HCT116 (cell line): ENCODE measurements at regions not wholly inside any gene's neighbourhood (a gene's known extent, or its start where the extent isn't known, plus 50 kb on each side); places are given as distances from the start of the nearest gene placed in this dataset.

Source experiments
- CBX3 ChIP-seq: IDR thresholded peaks from 2 replicates; pipeline ENCODE4 v1.6.1; 2012; ENCODE audit warnings: low read depth
- POLR2AphosphoS5 ChIP-seq: IDR thresholded peaks from 2 replicates; pipeline ENCODE4 v1.6.1; 2011; ENCODE audit warnings: mild to moderate bottlenecking, low read depth, low read length, moderate library complexity
- TCF7L2 ChIP-seq: IDR thresholded peaks from 2 replicates; pipeline ENCODE4 v1.7.0; 2011; ENCODE audit warnings: borderline replicate concordance, inconsistent platforms; ENCODE audit not compliant: insufficient read depth, insufficient read length; ENCODE audit errors: extremely low read depth
- ZFX ChIP-seq: fragments of 450-650 bp; IDR thresholded peaks from 2 replicates; pipeline ENCODE4 v1.6.1; 2017
- TF ChIP-seq, protein P1 (sequence below), 3 experiments: fragments of 200-600 bp in 1 of 3; sonication (generic) in 1 of 3; IDR thresholded peaks in 2 of 3; conservative IDR thresholded peaks in 1 of 3; 2 replicates each; pipeline ENCODE4 v1.5.1; 2012 to 2017; ENCODE audit warnings: low read depth in 2 of 3, low read length in 2 of 3, antibody characterized with exemption in 1 of 3, borderline replicate concordance in 1 of 3, control low read depth in 1 of 3, mild to moderate bottlenecking in 1 of 3, mixed read lengths in 1 of 3, mixed run types in 1 of 3, moderate library complexity in 1 of 3; ENCODE audit not compliant: insufficient read depth in 1 of 3
- TF ChIP-seq, protein P2 (sequence below): IDR thresholded peaks from 2 replicates; pipeline ENCODE4 v1.6.1; 2011; ENCODE audit warnings: mild to moderate bottlenecking, low read length, moderate library complexity; ENCODE audit not compliant: insufficient replicate concordance; ENCODE audit errors: extremely low read depth

DNA sequence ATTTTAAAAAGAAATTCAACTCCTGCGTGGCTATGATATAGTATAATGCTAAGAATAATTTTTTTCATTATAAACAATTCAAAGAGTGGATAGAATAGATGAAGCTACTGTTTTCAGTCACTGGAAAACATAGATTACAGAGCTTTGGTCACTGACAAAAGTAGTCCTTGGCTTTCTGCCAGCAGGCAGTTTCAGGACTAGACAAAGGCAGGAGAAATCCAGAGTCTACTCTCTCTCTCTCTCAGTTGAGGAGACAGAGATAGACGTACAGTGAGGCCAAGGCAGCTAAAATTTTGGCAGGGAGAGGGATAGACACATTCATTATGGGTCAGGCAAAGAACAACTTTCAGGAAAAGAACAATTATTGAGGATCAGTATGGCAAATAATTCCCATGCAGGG, 491.4 kb upstream of the CRIM1 start:
- TF ChIP-seq POLR2AphosphoS5 (no peak), ZFX (no peak), CBX3 (no peak), TCF7L2 (no peak)
- TF ChIP-seq, protein P1, sequence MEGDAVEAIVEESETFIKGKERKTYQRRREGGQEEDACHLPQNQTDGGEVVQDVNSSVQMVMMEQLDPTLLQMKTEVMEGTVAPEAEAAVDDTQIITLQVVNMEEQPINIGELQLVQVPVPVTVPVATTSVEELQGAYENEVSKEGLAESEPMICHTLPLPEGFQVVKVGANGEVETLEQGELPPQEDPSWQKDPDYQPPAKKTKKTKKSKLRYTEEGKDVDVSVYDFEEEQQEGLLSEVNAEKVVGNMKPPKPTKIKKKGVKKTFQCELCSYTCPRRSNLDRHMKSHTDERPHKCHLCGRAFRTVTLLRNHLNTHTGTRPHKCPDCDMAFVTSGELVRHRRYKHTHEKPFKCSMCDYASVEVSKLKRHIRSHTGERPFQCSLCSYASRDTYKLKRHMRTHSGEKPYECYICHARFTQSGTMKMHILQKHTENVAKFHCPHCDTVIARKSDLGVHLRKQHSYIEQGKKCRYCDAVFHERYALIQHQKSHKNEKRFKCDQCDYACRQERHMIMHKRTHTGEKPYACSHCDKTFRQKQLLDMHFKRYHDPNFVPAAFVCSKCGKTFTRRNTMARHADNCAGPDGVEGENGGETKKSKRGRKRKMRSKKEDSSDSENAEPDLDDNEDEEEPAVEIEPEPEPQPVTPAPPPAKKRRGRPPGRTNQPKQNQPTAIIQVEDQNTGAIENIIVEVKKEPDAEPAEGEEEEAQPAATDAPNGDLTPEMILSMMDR (IDR thresholded peaks at IDR 0.05 in 2 of 3, conservative IDR thresholded peaks at IDR 0.05 in 1 of 3; ENCODE audit: borderline replicate concordance in 1 of 3, insufficient read depth in 1 of 3, low read depth in 2 of 3, low read length in 2 of 3): no peak
- TF ChIP-seq, protein P2, sequence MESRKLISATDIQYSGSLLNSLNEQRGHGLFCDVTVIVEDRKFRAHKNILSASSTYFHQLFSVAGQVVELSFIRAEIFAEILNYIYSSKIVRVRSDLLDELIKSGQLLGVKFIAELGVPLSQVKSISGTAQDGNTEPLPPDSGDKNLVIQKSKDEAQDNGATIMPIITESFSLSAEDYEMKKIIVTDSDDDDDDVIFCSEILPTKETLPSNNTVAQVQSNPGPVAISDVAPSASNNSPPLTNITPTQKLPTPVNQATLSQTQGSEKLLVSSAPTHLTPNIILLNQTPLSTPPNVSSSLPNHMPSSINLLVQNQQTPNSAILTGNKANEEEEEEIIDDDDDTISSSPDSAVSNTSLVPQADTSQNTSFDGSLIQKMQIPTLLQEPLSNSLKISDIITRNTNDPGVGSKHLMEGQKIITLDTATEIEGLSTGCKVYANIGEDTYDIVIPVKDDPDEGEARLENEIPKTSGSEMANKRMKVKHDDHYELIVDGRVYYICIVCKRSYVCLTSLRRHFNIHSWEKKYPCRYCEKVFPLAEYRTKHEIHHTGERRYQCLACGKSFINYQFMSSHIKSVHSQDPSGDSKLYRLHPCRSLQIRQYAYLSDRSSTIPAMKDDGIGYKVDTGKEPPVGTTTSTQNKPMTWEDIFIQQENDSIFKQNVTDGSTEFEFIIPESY: no peak
